Endothelial cell of umbilical vein (primary cell): ENCODE measurements at regions not wholly inside any gene's neighbourhood (a gene's known extent, or its start where the extent isn't known, plus 50 kb on each side); places are given as distances from the start of the nearest gene placed in this dataset.

ENCODE experiments used
- BruUV-seq: library from RNA; stranded (reverse); fragments of 400-500 nt; replicated peaks from 2 replicates; lab custom pipeline; 2021; lab: Mats Ljungman, UMichigan
- CTCF ChIA-PET: fragments of 300-600, 350-600 bp; sonication (Branson Sonifier 250); formaldehyde crosslinking; loops from one replicate; lab custom pipeline; 2021; ENCODE audit warnings: antibody characterized with exemption, inconsistent platforms; lab: Charles Lee
- POLR2A ChIA-PET: fragments of 300-600, 350-600 bp; sonication (Branson Sonifier 250); formaldehyde crosslinking; loops from one replicate; lab custom pipeline; 2021; ENCODE audit warnings: antibody characterized with exemption, inconsistent platforms; lab: Charles Lee
- DNase-seq: peaks from one replicate; pipeline ENCODE4 v3.0.0-alpha.2; 2011; ENCODE audit warnings: low read depth, low spot score
- FAIRE-seq: peaks from 2 replicates; lab custom pipeline; 2011; peaks lifted over from hg19 to GRCh38; lab: Jason Lieb, UNC
- H2AFZ ChIP-seq: 2 replicates; pipeline ENCODE4 v1.6.0; 2012; ENCODE audit warnings: low read depth, low read length, control low read depth, inconsistent platforms
- H3K27ac ChIP-seq: 2 replicates; pipeline ENCODE4 v1.5.1; 2011; ENCODE audit warnings: low read depth, mild to moderate bottlenecking, control low read depth, low read length, moderate library complexity; ENCODE audit not compliant: insufficient read depth
- H3K27me3 ChIP-seq, 2 experiments: 2 replicates each; pipeline versions ENCODE4 v1.6.0 to v1.6.1; 2011; ENCODE audit warnings: low read length in 2 of 2, mixed read lengths in 1 of 2; ENCODE audit not compliant: control insufficient read depth in 2 of 2, insufficient read depth in 2 of 2
- H3K36me3 ChIP-seq, 2 experiments: 2 replicates in 1 of 2; 3 replicates in 1 of 2; pipeline ENCODE4 v1.5.1; 2011; ENCODE audit warnings: low read length in 2 of 2, mild to moderate bottlenecking in 1 of 2, moderate library complexity in 1 of 2; ENCODE audit not compliant: control insufficient read depth in 2 of 2, insufficient read depth in 2 of 2; ENCODE audit errors: extremely low read depth in 1 of 2
- H3K4me1 ChIP-seq: 3 replicates; pipeline ENCODE4 v1.5.1; 2011; ENCODE audit warnings: mild to moderate bottlenecking, low read length; ENCODE audit not compliant: control insufficient read depth, insufficient read depth; ENCODE audit errors: extremely low read depth
- H3K4me2 ChIP-seq: 2 replicates; pipeline ENCODE4 v1.6.1; 2011; ENCODE audit warnings: low read length, control low read depth, mixed read lengths; ENCODE audit not compliant: insufficient read depth
- H3K4me3 ChIP-seq, 3 experiments: fragments of 200-600 bp in 1 of 3; sonication (generic), shearing (Covaris generic) in 1 of 3; replicated peaks in 1 of 3; 2 replicates each; pipeline ENCODE4 v1.5.1; 2011 to 2016; ENCODE audit warnings: control low read depth in 3 of 3, low read length in 3 of 3, mild to moderate bottlenecking in 2 of 3, inconsistent platforms in 1 of 3, low read depth in 1 of 3, moderate library complexity in 1 of 3; ENCODE audit not compliant: insufficient read depth in 1 of 3
- H3K79me2 ChIP-seq: 2 replicates; pipeline ENCODE4 v1.6.0; 2012; ENCODE audit warnings: low read length, inconsistent platforms; ENCODE audit not compliant: control insufficient read depth, insufficient read depth
- H3K9ac ChIP-seq: replicated peaks from 2 replicates; pipeline ENCODE3; 2011; ENCODE audit warnings: low read length, control low read depth; ENCODE audit not compliant: insufficient read depth; ENCODE audit errors: extremely low read depth
- H3K9me1 ChIP-seq: replicated peaks from 3 replicates; pipeline ENCODE4 v1.6.0; 2011; ENCODE audit warnings: mild to moderate bottlenecking, low read length; ENCODE audit not compliant: control insufficient read depth, insufficient read depth; ENCODE audit errors: extremely low read depth
- H3K9me3 ChIP-seq: replicated peaks from 2 replicates; pipeline ENCODE4 v1.5.1; 2012; ENCODE audit warnings: low read length, inconsistent platforms; ENCODE audit not compliant: control insufficient read depth, insufficient read depth
- H4K20me1 ChIP-seq: replicated peaks from 2 replicates; pipeline ENCODE3; 2011; ENCODE audit warnings: mild to moderate bottlenecking, low read length; ENCODE audit not compliant: control insufficient read depth, insufficient read depth; ENCODE audit errors: extremely low read depth
- CTCF ChIP-seq, 2 donors: IDR thresholded peaks; 1 replicate in 1 of 2; 2 replicates in 1 of 2; pipeline ENCODE4 v1.5.1; 2011; ENCODE audit warnings: low read length in 2 of 2, mild to moderate bottlenecking in 2 of 2, moderate library complexity in 2 of 2, control low read depth in 1 of 2, inconsistent platforms in 1 of 2, low read depth in 1 of 2; ENCODE audit not compliant: insufficient read depth in 1 of 2; ENCODE audit errors: extremely low read depth in 1 of 2
- EZH2 ChIP-seq: IDR thresholded peaks from 2 replicates; pipeline ENCODE4 v1.6.1; 2012; ENCODE audit warnings: borderline replicate concordance, low read depth, mild to moderate bottlenecking, moderate library complexity, low read length, inconsistent platforms; ENCODE audit not compliant: severe bottlenecking
- FOS ChIP-seq: IDR thresholded peaks from 2 replicates; pipeline ENCODE4 v1.6.1; 2011; ENCODE audit warnings: mild to moderate bottlenecking, low read length, moderate library complexity, borderline replicate concordance; ENCODE audit not compliant: insufficient read depth
- GATA2 ChIP-seq: IDR thresholded peaks from 2 replicates; pipeline ENCODE4 v1.7.0; 2011; ENCODE audit warnings: low read depth, mild to moderate bottlenecking, moderate library complexity, mixed read lengths, low read length; ENCODE audit not compliant: insufficient read length, insufficient read depth
- JUN ChIP-seq: IDR thresholded peaks from 2 replicates; pipeline ENCODE4 v1.6.1; 2011; ENCODE audit warnings: borderline replicate concordance, low read depth; ENCODE audit not compliant: insufficient read length, insufficient read depth
- MAX ChIP-seq: IDR thresholded peaks from 2 replicates; pipeline ENCODE4 v1.6.1; 2011; ENCODE audit not compliant: insufficient read depth, insufficient read length
- MYC ChIP-seq: IDR thresholded peaks from one replicate; pipeline ENCODE4 v1.6.1; 2011; ENCODE audit warnings: mild to moderate bottlenecking, low read depth, low read length
- POLR2A ChIP-seq: IDR thresholded peaks from 2 replicates; pipeline ENCODE4 v1.6.1; 2012; ENCODE audit warnings: low read depth, mild to moderate bottlenecking, control low read depth, low read length
- POLR2AphosphoS5 ChIP-seq: IDR thresholded peaks from 2 replicates; pipeline ENCODE4 v1.6.1; 2012; ENCODE audit warnings: low read depth, mild to moderate bottlenecking, control low read depth, low read length, moderate library complexity; ENCODE audit not compliant: insufficient read depth
- dilution Hi-C: fragments of 300-500 bp; cut with MboI; formaldehyde crosslinking; loops from one replicate; pipeline ENCODE4 v1.15.0; 2019; ENCODE audit warnings: low sequenced_read_pairs; ENCODE audit not compliant: extremely low pct_ligation_motif_present
- intact Hi-C: fragments of 100-400 bp; cut with micrococcal nuclease; formaldehyde crosslinking; loops from one replicate; pipeline ENCODE4 v1.10.0; 2022

GRCh38 chr2:23231865-23232264 lies 153.1 kb upstream of the KLHL29 start:
- no TSS peak for BruUV-seq
- DNase-seq (no peak), FAIRE-seq (no peak)
- TF ChIP-seq EZH2 (no peak), CTCF (IDR thresholded peaks at IDR 0.05; ENCODE audit: extremely low read depth in 1 of 2, insufficient read depth in 1 of 2, low read depth in 1 of 2, low read length in 2 of 2) (no peak), FOS (no peak), JUN (no peak), GATA2 (no peak), POLR2A (no peak), MAX (no peak), POLR2AphosphoS5 (no peak), MYC (no peak)
- H3K4me3 ChIP-seq = no peak overlapping the region
- H3K4me2 ChIP-seq = no peak overlapping the region
- no peaks in the 10 kb centered on the region for H3K36me3 ChIP-seq
- dilution Hi-C loops (no loop called here), intact Hi-C loops (no loop called here)
- POLR2A ChIA-PET = no interaction called here
- H3K27ac ChIP-seq = no peak overlapping the region
- H3K9ac ChIP-seq = no peak overlapping the region
- no peak overlapping the region for H2AFZ ChIP-seq
- H3K79me2 ChIP-seq = no peaks in the 10 kb centered on the region
- H3K27me3 ChIP-seq = no peaks in the 10 kb centered on the region
- no peaks in the 10 kb centered on the region for H4K20me1 ChIP-seq
- no peaks in the 10 kb centered on the region for H3K4me1 ChIP-seq
- no peaks in the 10 kb centered on the region for H3K9me3 ChIP-seq
- CTCF ChIA-PET = no interaction called here
- H3K9me1 ChIP-seq = no peaks in the 10 kb centered on the region
